Chondrocyte (in vitro differentiated cells): ENCODE measurements at regions not wholly inside any gene's neighbourhood (a gene's known extent, or its start where the extent isn't known, plus 50 kb on each side); places are given as distances from the start of the nearest gene placed in this dataset.

Experiments used
- DNase-seq: peaks from one replicate; pipeline ENCODE4 v3.0.0; 2021; ENCODE audit warnings: mixed read lengths, low spot score
- H3K27ac Mint-ChIP-seq: one replicate; pipeline ENCODE4 v1.8.0; 2021; ENCODE audit warnings: mild to moderate bottlenecking, moderate library complexity, mixed read lengths; ENCODE audit not compliant: unreplicated experiment
- H3K27me3 Mint-ChIP-seq: 2 replicates; pipeline ENCODE4 v1.8.0; 2021; ENCODE audit warnings: low read depth, mixed read lengths
- H3K36me3 Mint-ChIP-seq: 2 replicates; pipeline ENCODE4 v1.8.0; 2021; ENCODE audit warnings: low read depth, mixed read lengths
- H3K4me1 Mint-ChIP-seq: 2 replicates; pipeline ENCODE4 v1.8.0; 2021; ENCODE audit warnings: low read depth, mild to moderate bottlenecking, mixed read lengths
- H3K4me3 Mint-ChIP-seq: one replicate; pipeline ENCODE4 v1.8.0; 2021; ENCODE audit warnings: mild to moderate bottlenecking, moderate library complexity, mixed read lengths; ENCODE audit not compliant: unreplicated experiment
- H3K9me3 Mint-ChIP-seq: 2 replicates; pipeline ENCODE4 v1.8.0; 2021; ENCODE audit warnings: low read depth, mixed read lengths
- TF ChIP-seq, protein P1 (sequence below): fragments of 200-600 bp; sonication (generic); IDR thresholded peaks from 2 replicates; pipeline ENCODE4 v1.5.0; 2021; ENCODE audit warnings: antibody characterized with exemption, mild to moderate bottlenecking, moderate library complexity

DNA sequence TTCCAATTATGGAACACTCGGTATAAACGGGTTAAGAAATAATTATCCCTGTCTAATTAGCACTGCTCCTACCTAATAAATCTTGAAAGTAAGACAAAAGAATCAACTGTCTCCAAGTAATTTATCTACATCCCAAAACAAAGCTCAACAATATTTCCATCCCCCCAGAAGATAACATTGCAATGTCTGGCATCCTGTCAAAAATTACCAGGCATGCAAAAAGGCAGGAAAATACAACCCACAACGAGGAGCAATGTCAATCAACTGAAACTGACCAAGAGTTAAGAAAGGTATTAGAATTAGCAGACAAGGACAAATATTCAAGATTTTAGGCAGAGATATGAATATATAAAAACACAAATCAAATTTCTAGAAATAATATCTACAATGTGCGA is 84.5 kb upstream of the SVIL start:
- Mint-ChIP-seq H3K27me3 (no peaks in the 10 kb centered on the region), H3K4me1 (peaks cover 29% of the 10 kb centered on the region), H3K27ac (peak overlapping the region; percentile 0), H3K36me3 (peaks cover 15% of the 10 kb centered on the region), H3K9me3 (peaks cover 13% of the 10 kb centered on the region), H3K4me3 (no peak overlapping the region)
- no peak for DNase-seq
- TF ChIP-seq, protein P1, sequence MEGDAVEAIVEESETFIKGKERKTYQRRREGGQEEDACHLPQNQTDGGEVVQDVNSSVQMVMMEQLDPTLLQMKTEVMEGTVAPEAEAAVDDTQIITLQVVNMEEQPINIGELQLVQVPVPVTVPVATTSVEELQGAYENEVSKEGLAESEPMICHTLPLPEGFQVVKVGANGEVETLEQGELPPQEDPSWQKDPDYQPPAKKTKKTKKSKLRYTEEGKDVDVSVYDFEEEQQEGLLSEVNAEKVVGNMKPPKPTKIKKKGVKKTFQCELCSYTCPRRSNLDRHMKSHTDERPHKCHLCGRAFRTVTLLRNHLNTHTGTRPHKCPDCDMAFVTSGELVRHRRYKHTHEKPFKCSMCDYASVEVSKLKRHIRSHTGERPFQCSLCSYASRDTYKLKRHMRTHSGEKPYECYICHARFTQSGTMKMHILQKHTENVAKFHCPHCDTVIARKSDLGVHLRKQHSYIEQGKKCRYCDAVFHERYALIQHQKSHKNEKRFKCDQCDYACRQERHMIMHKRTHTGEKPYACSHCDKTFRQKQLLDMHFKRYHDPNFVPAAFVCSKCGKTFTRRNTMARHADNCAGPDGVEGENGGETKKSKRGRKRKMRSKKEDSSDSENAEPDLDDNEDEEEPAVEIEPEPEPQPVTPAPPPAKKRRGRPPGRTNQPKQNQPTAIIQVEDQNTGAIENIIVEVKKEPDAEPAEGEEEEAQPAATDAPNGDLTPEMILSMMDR = no peak

DNA sequence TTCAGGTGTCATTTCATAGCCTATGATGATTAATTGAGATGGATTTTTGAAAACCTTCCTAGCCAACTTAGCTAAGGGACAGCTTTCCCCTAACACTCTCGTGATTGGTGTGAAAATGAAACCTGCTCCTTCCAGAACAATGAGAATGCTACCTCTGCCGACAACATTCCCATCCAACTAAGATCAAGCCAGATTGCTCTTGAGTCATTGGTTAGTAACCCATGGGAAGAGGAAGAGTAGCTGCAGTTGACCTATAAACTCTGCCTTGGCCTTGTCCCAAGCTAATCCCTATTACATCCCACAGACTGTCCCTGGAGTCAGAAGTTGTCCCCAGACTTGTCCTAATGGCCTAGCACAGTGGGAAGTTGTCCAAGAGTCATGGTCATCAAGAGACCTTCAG is 80.5 kb upstream of the SVIL start:
- TF ChIP-seq, protein P1 = no peak
- H3K36me3 Mint-ChIP-seq = peaks cover 15% of the 10 kb centered on the region
- H3K4me1 Mint-ChIP-seq = peaks cover 48% of the 10 kb centered on the region
- no peak overlapping the region for H3K4me3 Mint-ChIP-seq
- H3K9me3 Mint-ChIP-seq = peaks cover 11% of the 10 kb centered on the region
- no peaks in the 10 kb centered on the region for H3K27me3 Mint-ChIP-seq
- no peak overlapping the region for H3K27ac Mint-ChIP-seq
- no peak for DNase-seq

DNA sequence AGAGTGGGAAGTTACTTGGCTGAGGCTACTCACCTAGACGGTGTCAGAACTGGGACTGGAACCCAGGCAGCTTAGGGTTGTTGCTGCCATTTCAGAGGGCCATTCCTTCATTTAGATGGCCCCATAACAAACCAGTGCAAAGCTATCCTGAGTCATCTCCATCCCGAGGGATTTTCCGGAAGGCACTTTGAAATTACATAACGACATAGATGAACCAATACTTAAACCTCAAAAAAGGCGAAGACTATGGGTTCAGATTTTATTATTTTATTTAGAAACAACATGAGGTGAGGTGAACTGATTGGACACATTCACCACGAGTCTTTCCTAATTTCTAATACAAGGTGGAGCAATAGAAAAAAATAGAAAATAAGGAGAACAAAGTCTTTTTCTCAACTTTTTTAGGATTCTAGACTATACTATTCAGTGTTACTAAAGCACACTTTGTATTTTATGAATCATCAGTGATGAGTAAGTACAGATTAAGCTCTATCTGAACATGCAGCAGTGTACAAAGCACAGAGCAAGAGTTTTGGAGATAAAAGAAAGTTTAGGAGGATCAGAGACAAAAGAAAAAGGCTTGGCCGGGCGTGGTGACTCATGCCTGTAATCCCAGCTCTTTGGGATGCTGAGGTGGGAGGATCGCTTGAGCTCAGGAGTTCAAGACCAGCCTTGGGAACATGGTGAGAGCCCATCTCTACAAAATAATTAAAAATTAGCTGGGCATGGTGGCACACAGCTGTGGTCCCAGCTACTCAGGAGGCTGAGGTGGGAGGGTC is 79.5 kb upstream of the SVIL start:
- TF ChIP-seq, protein P1 = no peak
- peaks cover 9% of the 10 kb centered on the region for H3K36me3 Mint-ChIP-seq
- H3K9me3 Mint-ChIP-seq = peaks cover 2% of the 10 kb centered on the region
- no peak overlapping the region for H3K4me3 Mint-ChIP-seq
- DNase-seq = no peak
- no peaks in the 10 kb centered on the region for H3K27me3 Mint-ChIP-seq
- H3K4me1 Mint-ChIP-seq = peaks cover 46% of the 10 kb centered on the region
- H3K27ac Mint-ChIP-seq = peak overlapping the region; percentile 30

DNA sequence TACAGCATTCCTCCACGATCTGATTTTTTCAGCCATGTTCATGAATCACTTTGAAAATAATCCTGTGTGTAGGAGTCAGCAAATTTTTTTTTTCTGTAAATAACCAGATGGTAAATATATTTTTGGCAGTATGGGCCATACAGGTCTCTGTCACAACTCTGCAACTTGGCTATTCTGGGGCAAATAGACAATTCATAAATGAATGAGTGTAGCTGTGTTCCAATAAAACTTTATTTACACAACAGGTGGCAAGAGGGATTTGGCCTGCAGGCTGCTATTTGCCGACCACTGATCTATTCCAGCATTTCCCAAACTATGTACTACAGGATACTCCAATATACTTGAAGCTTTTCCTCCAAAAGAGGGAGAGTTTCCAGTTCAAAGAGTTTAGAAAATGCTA is 78.7 kb upstream of the SVIL start:
- Mint-ChIP-seq H3K4me1 (peaks cover 42% of the 10 kb centered on the region), H3K9me3 (no peaks in the 10 kb centered on the region), H3K27ac (peak overlapping the region; percentile 32), H3K27me3 (no peaks in the 10 kb centered on the region), H3K36me3 (peaks cover 9% of the 10 kb centered on the region), H3K4me3 (no peak overlapping the region)
- DNase-seq = no peak
- TF ChIP-seq, protein P1 = no peak

DNA sequence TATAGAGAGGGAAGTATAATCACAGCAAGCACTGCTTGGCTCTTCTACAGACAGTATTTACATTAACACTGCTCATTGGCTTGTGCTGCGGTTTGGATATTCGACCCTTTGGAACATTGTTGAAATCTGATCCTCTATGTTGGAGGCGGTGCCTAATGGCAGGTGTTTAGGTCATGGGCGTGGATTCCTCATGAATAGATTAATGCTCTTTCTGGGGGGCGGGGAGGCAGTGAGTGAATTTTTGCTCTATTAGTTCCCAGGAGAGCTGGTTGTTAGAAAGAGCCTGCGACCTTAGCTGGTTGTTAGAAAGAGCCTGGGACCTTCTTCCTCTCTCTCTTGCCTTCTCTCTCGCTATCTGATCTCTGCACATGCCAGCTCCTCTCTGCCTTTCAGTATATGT is 77.3 kb upstream of the SVIL start:
- DNase-seq = no peak

More for the DNA sequence above, 77.3 kb upstream of the SVIL start:
- Mint-ChIP-seq H3K4me1 (peaks cover 41% of the 10 kb centered on the region), H3K4me3 (no peak overlapping the region), H3K9me3 (no peaks in the 10 kb centered on the region), H3K27me3 (no peaks in the 10 kb centered on the region), H3K27ac (no peak overlapping the region), H3K36me3 (peaks cover 10% of the 10 kb centered on the region)
- TF ChIP-seq, protein P1 = no peak
